ENCODE measurements at regions not wholly inside any gene's neighbourhood (a gene's known extent, or its start where the extent isn't known, plus 50 kb on each side); places are given as distances from the start of the nearest gene placed in this dataset.

GRCh38 chr2:234818937-234819336 lies 132.9 kb upstream of the SH3BP4 start:
- no peak overlapping the region for H3K18ac ChIP-seq (ENCODE audit: extremely low read depth, low read length)
- no peak overlapping the region for H2BK5ac ChIP-seq (ENCODE audit: low read depth, low read length)
- no peak overlapping the region for H3K4ac ChIP-seq (replicated peaks; ENCODE audit: insufficient read length, low read depth, low read length)
- no peak overlapping the region for H3K27ac ChIP-seq (ENCODE audit: low read depth, low read length)
- peaks cover 9% of the 10 kb centered on the region; the same call in 1 of the 2 replicates for H3K23me2 ChIP-seq (ENCODE audit: low read depth, low read length)
- TF ChIP-seq RXRA (IDR thresholded peaks at IDR 0.05; ENCODE audit: insufficient read depth, low read depth, low read length) (no peak), CTCF (IDR thresholded peaks at IDR 0.05; ENCODE audit: control extremely low read depth in 1 of 3, insufficient read depth in 1 of 3, low read depth in 1 of 3, low read length in 3 of 3) (peak in 1 of 3 experiments; percentile 23; a peak in 1 of 4 replicates), GABPA (IDR thresholded peaks at IDR 0.05; ENCODE audit: borderline replicate concordance, insufficient read depth, low read length) (no peak), SIX5 (IDR thresholded peaks at IDR 0.05; ENCODE audit: low read depth, low read length) (no peak), EZH2 (IDR thresholded peaks at IDR 0.05; ENCODE audit: low read depth, low read length, severe bottlenecking) (no peak)
- H3K9me3 ChIP-seq (ENCODE audit: insufficient read depth in 2 of 2, low read depth in 1 of 2, low read length in 1 of 2): no peaks in the 10 kb centered on the region; a peak in 1 of 4 replicates
- H3K4me1 ChIP-seq (replicated peaks in 1 of 4; ENCODE audit: control insufficient read depth in 3 of 4, insufficient read depth in 4 of 4, low read length in 3 of 4): peaks cover 0 to 5% (median 3%) of the 10 kb centered on the region in 4 experiments; a peak in 3 of 7 replicates
- H3K56ac ChIP-seq (replicated peaks; ENCODE audit: insufficient read length, low read depth, low read length): no peak overlapping the region
- no peak overlapping the region for H2BK120ac ChIP-seq (replicated peaks; ENCODE audit: low read depth, low read length)
- H3K4me2 ChIP-seq (ENCODE audit: insufficient read depth in 1 of 2, low read depth in 2 of 2, low read length in 2 of 2): no peak overlapping the region
- peaks cover 0 to 3% of the 10 kb centered on the region in 2 experiments for H4K20me1 ChIP-seq (replicated peaks in 1 of 2; ENCODE audit: control insufficient read depth in 1 of 2, insufficient read depth in 2 of 2, low read length in 2 of 2)
- H2BK15ac ChIP-seq (ENCODE audit: low read length): no peak overlapping the region
- no peak overlapping the region for H2AK5ac ChIP-seq (ENCODE audit: low read depth, low read length)
- no peak overlapping the region for H4K91ac ChIP-seq (replicated peaks; ENCODE audit: insufficient read length, low read length)
- no peak overlapping the region for H2BK12ac ChIP-seq (ENCODE audit: low read depth, low read length)
- H3K9ac ChIP-seq (replicated peaks in 1 of 4; ENCODE audit: extremely low read depth in 1 of 4, low read depth in 3 of 4, low read length in 3 of 4): no peak overlapping the region
- no peak for DNase-seq (ENCODE audit: low read depth in 1 of 2, low spot score in 2 of 2)
- H2BK20ac ChIP-seq (ENCODE audit: low read length): no peak overlapping the region
- H3K79me1 ChIP-seq (ENCODE audit: low read depth, low read length): no peaks in the 10 kb centered on the region
- no peak overlapping the region for H4K8ac ChIP-seq (ENCODE audit: extremely low read depth, insufficient read depth, low read length)
- ChIA-PET CTCF (ENCODE audit: partially characterized antibody) (interaction anchor here (0.6 to 2.0 kb wide), 6 partner anchors 31 to 273 kb away, joined by 3 to 6 read pairs (median 4); no protein-coding TSS in a partner anchor), POLR2A (ENCODE audit: partially characterized antibody) (no interaction called here)
- no peak for FAIRE-seq
- no peaks in the 10 kb centered on the region for H3K79me2 ChIP-seq (ENCODE audit: control insufficient read depth in 1 of 2, insufficient read depth in 2 of 2, low read length in 2 of 2)
- H3K4me3 ChIP-seq (ENCODE audit: extremely low read depth in 1 of 4, insufficient read depth in 2 of 4, low read depth in 3 of 4, low read length in 4 of 4): no peak overlapping the region
- no peak overlapping the region for H3K14ac ChIP-seq (ENCODE audit: insufficient read length)
- H3K23ac ChIP-seq (ENCODE audit: insufficient read length): no peak overlapping the region
- no peak overlapping the region for H4K5ac ChIP-seq (ENCODE audit: insufficient read length, low read depth, low read length)
- WGBS, 2 experiments (ENCODE audit: extremely low coverage in 1 of 2, insufficient coverage in 1 of 2, insufficient read length in 1 of 2, insufficient replicate concordance in 2 of 2, low coverage in 1 of 2, low lambda C conversion rate in 2 of 2, missing lambda C conversion rate in 1 of 2): 87% methylated on average over 3 of the region's 3 CpGs; no CpG with 5 or more reads in 1 of the 2 experiments
- H3K36me3 ChIP-seq (ENCODE audit: control insufficient read depth in 2 of 4, insufficient read depth in 4 of 4, low read length in 3 of 4): no peaks in the 10 kb centered on the region
- H2AFZ ChIP-seq (ENCODE audit: low read length): no peak overlapping the region
- no peaks in the 10 kb centered on the region for H3K27me3 ChIP-seq (replicated peaks in 1 of 4; ENCODE audit: control insufficient read depth in 3 of 4, extremely low read depth in 1 of 4, insufficient read depth in 3 of 4, low read length in 3 of 4)
